ENCODE measurements at regions not wholly inside any gene's neighbourhood (a gene's known extent, or its start where the extent isn't known, plus 50 kb on each side); places are given as distances from the start of the nearest gene placed in this dataset.

- H3K4me1 ChIP-seq (ENCODE audit: control insufficient read depth in 1 of 2, insufficient read depth in 2 of 2, low read length in 2 of 2): no peaks in the 10 kb centered on the region
- ATAC-seq (ENCODE audit: low FRiP score) (no peak), DNase-seq (no peak)
- H3K4me3 ChIP-seq (ENCODE audit: low read length in 2 of 2): no peak overlapping the region
- no peak overlapping the region for H3K27ac ChIP-seq (ENCODE audit: low read depth in 1 of 2, low read length in 2 of 2)
- no peaks in the 10 kb centered on the region for H3K9me3 ChIP-seq (ENCODE audit: control insufficient read depth, low read length)
- no peaks in the 10 kb centered on the region for H3K36me3 ChIP-seq (ENCODE audit: control insufficient read depth in 1 of 2, insufficient read depth in 2 of 2, low read length in 1 of 2)
- WGBS, 2 donors: 32 to 54% methylated on average over 1 of the region's 1 CpG
- H3K27me3 ChIP-seq (ENCODE audit: control insufficient read depth in 1 of 2, insufficient read depth in 2 of 2, low read length in 1 of 2): no peaks in the 10 kb centered on the region
- intact Hi-C loops (cut with DNase I): no loop called here
Observed at GRCh38 chr10:65010845-65011244, 1489.6 kb downstream of the REEP3 start.

GRCh38 chr10:65017523-65017922 is 1496.3 kb downstream of the REEP3 start:
- H3K4me3 ChIP-seq (ENCODE audit: low read length in 2 of 2): no peak overlapping the region
- no peak for DNase-seq
- H3K36me3 ChIP-seq (ENCODE audit: control insufficient read depth in 1 of 2, insufficient read depth in 2 of 2, low read length in 1 of 2): no peaks in the 10 kb centered on the region
- 90 to 93% methylated on average over 7 of the region's 7 CpGs for WGBS, 2 donors
- intact Hi-C loops (cut with DNase I): no loop called here
- no peaks in the 10 kb centered on the region for H3K27me3 ChIP-seq (ENCODE audit: control insufficient read depth in 1 of 2, insufficient read depth in 2 of 2, low read length in 1 of 2)
- ATAC-seq (ENCODE audit: low FRiP score): no peak
- H3K27ac ChIP-seq (ENCODE audit: low read depth in 1 of 2, low read length in 2 of 2): no peak overlapping the region
- peaks cover 1% of the 10 kb centered on the region for H3K9me3 ChIP-seq (ENCODE audit: control insufficient read depth, low read length)
- H3K4me1 ChIP-seq (ENCODE audit: control insufficient read depth in 1 of 2, insufficient read depth in 2 of 2, low read length in 2 of 2): no peaks in the 10 kb centered on the region

GRCh38 chr10:65024886-65025285 is 1503.7 kb downstream of the REEP3 start:
- DNase-seq: no peak
- intact Hi-C loops (cut with DNase I): no loop called here

GRCh38 chr10:65030263-65030662 is 1509.1 kb downstream of the REEP3 start:
- peaks cover 3% of the 10 kb centered on the region for H3K9me3 ChIP-seq (ENCODE audit: control insufficient read depth, low read length)
- no peaks in the 10 kb centered on the region for H3K36me3 ChIP-seq (ENCODE audit: control insufficient read depth in 1 of 2, insufficient read depth in 2 of 2, low read length in 1 of 2)
- H3K27me3 ChIP-seq (ENCODE audit: control insufficient read depth in 1 of 2, insufficient read depth in 2 of 2, low read length in 1 of 2): no peaks in the 10 kb centered on the region
- H3K27ac ChIP-seq (ENCODE audit: low read depth in 1 of 2, low read length in 2 of 2): no peak overlapping the region
- DNase-seq: no peak
- intact Hi-C loops (cut with DNase I): no loop called here
- H3K4me3 ChIP-seq (ENCODE audit: low read length in 2 of 2): no peak overlapping the region
- H3K4me1 ChIP-seq (ENCODE audit: control insufficient read depth in 1 of 2, insufficient read depth in 2 of 2, low read length in 2 of 2): no peaks in the 10 kb centered on the region
- ATAC-seq (ENCODE audit: low FRiP score): no peak

More at GRCh38 chr10:65024886-65025285, 1503.7 kb downstream of the REEP3 start:
- Histone ChIP-seq H3K4me1 (ENCODE audit: control insufficient read depth in 1 of 2, insufficient read depth in 2 of 2, low read length in 2 of 2) (no peaks in the 10 kb centered on the region), H3K4me3 (ENCODE audit: low read length in 2 of 2) (no peak overlapping the region), H3K9me3 (ENCODE audit: control insufficient read depth, low read length) (peaks cover 2% of the 10 kb centered on the region), H3K27me3 (ENCODE audit: control insufficient read depth in 1 of 2, insufficient read depth in 2 of 2, low read length in 1 of 2) (no peaks in the 10 kb centered on the region), H3K27ac (ENCODE audit: low read depth in 1 of 2, low read length in 2 of 2) (no peak overlapping the region), H3K36me3 (ENCODE audit: control insufficient read depth in 1 of 2, insufficient read depth in 2 of 2, low read length in 1 of 2) (no peaks in the 10 kb centered on the region)
- no peak for ATAC-seq (ENCODE audit: low FRiP score)

GRCh38 chr10:65032867-65033769 is 1511.9 kb downstream of the REEP3 start:
- no peaks in the 10 kb centered on the region for H3K36me3 ChIP-seq (ENCODE audit: control insufficient read depth in 1 of 2, insufficient read depth in 2 of 2, low read length in 1 of 2)
- intact Hi-C loops (cut with DNase I): no loop called here
- no peak for ATAC-seq (ENCODE audit: low FRiP score)
- H3K4me1 ChIP-seq (ENCODE audit: control insufficient read depth in 1 of 2, insufficient read depth in 2 of 2, low read length in 2 of 2): no peaks in the 10 kb centered on the region
- no peak for DNase-seq
- no peaks in the 10 kb centered on the region for H3K27me3 ChIP-seq (ENCODE audit: control insufficient read depth in 1 of 2, insufficient read depth in 2 of 2, low read length in 1 of 2)
- WGBS, 2 donors: 8 to 11% methylated on average over 4 of the region's 4 CpGs
- H3K4me3 ChIP-seq (ENCODE audit: low read length in 2 of 2): no peak overlapping the region
- H3K9me3 ChIP-seq (ENCODE audit: control insufficient read depth, low read length): peaks cover 4% of the 10 kb centered on the region
- H3K27ac ChIP-seq (ENCODE audit: low read depth in 1 of 2, low read length in 2 of 2): no peak overlapping the region

- ATAC-seq (ENCODE audit: low FRiP score) (peak; percentile 45), DNase-seq (no peak)
Observed at GRCh38 chr10:65033957-65034356, 1512.8 kb downstream of the REEP3 start.

GRCh38 chr10:65040796-65041195 is 1519.6 kb downstream of the REEP3 start:
- H3K36me3 ChIP-seq (ENCODE audit: control insufficient read depth in 1 of 2, insufficient read depth in 2 of 2, low read length in 1 of 2): no peaks in the 10 kb centered on the region
- intact Hi-C loops (cut with DNase I): no loop called here

More at GRCh38 chr10:65033957-65034356, 1512.8 kb downstream of the REEP3 start:
- no peaks in the 10 kb centered on the region for H3K4me1 ChIP-seq (ENCODE audit: control insufficient read depth in 1 of 2, insufficient read depth in 2 of 2, low read length in 2 of 2)
- WGBS, 2 donors: 59% methylated on average over 4 of the region's 4 CpGs
- no peak overlapping the region for H3K27ac ChIP-seq (ENCODE audit: low read depth in 1 of 2, low read length in 2 of 2)
- intact Hi-C loops (cut with DNase I): no loop called here
- H3K27me3 ChIP-seq (ENCODE audit: control insufficient read depth in 1 of 2, insufficient read depth in 2 of 2, low read length in 1 of 2): no peaks in the 10 kb centered on the region
- H3K9me3 ChIP-seq (ENCODE audit: control insufficient read depth, low read length): peaks cover 4% of the 10 kb centered on the region
- no peaks in the 10 kb centered on the region for H3K36me3 ChIP-seq (ENCODE audit: control insufficient read depth in 1 of 2, insufficient read depth in 2 of 2, low read length in 1 of 2)
- H3K4me3 ChIP-seq (ENCODE audit: low read length in 2 of 2): no peak overlapping the region

GRCh38 chr10:65041307-65041706 is 1520.1 kb downstream of the REEP3 start:
- intact Hi-C loops (cut with DNase I): no loop called here
- Histone ChIP-seq H3K27ac (ENCODE audit: low read depth in 1 of 2, low read length in 2 of 2) (no peak overlapping the region), H3K4me3 (ENCODE audit: low read length in 2 of 2) (no peak overlapping the region), H3K9me3 (ENCODE audit: control insufficient read depth, low read length) (no peaks in the 10 kb centered on the region), H3K4me1 (ENCODE audit: control insufficient read depth in 1 of 2, insufficient read depth in 2 of 2, low read length in 2 of 2) (no peaks in the 10 kb centered on the region), H3K36me3 (ENCODE audit: control insufficient read depth in 1 of 2, insufficient read depth in 2 of 2, low read length in 1 of 2) (no peaks in the 10 kb centered on the region), H3K27me3 (ENCODE audit: control insufficient read depth in 1 of 2, insufficient read depth in 2 of 2, low read length in 1 of 2) (no peaks in the 10 kb centered on the region)
- WGBS, 2 donors: 81 to 84% methylated on average over 1 of the region's 1 CpG
- ATAC-seq (ENCODE audit: low FRiP score) (no peak), DNase-seq (no peak)

More at GRCh38 chr10:65040796-65041195, 1519.6 kb downstream of the REEP3 start:
- Histone ChIP-seq H3K4me1 (ENCODE audit: control insufficient read depth in 1 of 2, insufficient read depth in 2 of 2, low read length in 2 of 2) (no peaks in the 10 kb centered on the region), H3K27ac (ENCODE audit: low read depth in 1 of 2, low read length in 2 of 2) (no peak overlapping the region), H3K27me3 (ENCODE audit: control insufficient read depth in 1 of 2, insufficient read depth in 2 of 2, low read length in 1 of 2) (no peaks in the 10 kb centered on the region), H3K4me3 (ENCODE audit: low read length in 2 of 2) (no peak overlapping the region), H3K9me3 (ENCODE audit: control insufficient read depth, low read length) (no peaks in the 10 kb centered on the region)
- DNase-seq (no peak), ATAC-seq (ENCODE audit: low FRiP score) (no peak)

- Histone ChIP-seq H3K36me3 (ENCODE audit: control insufficient read depth in 1 of 2, insufficient read depth in 2 of 2, low read length in 1 of 2) (no peaks in the 10 kb centered on the region), H3K27me3 (ENCODE audit: control insufficient read depth in 1 of 2, insufficient read depth in 2 of 2, low read length in 1 of 2) (no peaks in the 10 kb centered on the region), H3K4me1 (ENCODE audit: control insufficient read depth in 1 of 2, insufficient read depth in 2 of 2, low read length in 2 of 2) (no peaks in the 10 kb centered on the region), H3K4me3 (ENCODE audit: low read length in 2 of 2) (no peak overlapping the region), H3K27ac (ENCODE audit: low read depth in 1 of 2, low read length in 2 of 2) (no peak overlapping the region), H3K9me3 (ENCODE audit: control insufficient read depth, low read length) (no peaks in the 10 kb centered on the region)
- no peak for ATAC-seq (ENCODE audit: low FRiP score)
- intact Hi-C loops (cut with DNase I): no loop called here
- DNase-seq: no peak
Observed at GRCh38 chr10:65042496-65042895, 1521.3 kb downstream of the REEP3 start.

Measured in aorta (tissue), 5 donors.